ENCODE measurements at regions not wholly inside any gene's neighbourhood (a gene's known extent, or its start where the extent isn't known, plus 50 kb on each side); places are given as distances from the start of the nearest gene placed in this dataset.

DNA sequence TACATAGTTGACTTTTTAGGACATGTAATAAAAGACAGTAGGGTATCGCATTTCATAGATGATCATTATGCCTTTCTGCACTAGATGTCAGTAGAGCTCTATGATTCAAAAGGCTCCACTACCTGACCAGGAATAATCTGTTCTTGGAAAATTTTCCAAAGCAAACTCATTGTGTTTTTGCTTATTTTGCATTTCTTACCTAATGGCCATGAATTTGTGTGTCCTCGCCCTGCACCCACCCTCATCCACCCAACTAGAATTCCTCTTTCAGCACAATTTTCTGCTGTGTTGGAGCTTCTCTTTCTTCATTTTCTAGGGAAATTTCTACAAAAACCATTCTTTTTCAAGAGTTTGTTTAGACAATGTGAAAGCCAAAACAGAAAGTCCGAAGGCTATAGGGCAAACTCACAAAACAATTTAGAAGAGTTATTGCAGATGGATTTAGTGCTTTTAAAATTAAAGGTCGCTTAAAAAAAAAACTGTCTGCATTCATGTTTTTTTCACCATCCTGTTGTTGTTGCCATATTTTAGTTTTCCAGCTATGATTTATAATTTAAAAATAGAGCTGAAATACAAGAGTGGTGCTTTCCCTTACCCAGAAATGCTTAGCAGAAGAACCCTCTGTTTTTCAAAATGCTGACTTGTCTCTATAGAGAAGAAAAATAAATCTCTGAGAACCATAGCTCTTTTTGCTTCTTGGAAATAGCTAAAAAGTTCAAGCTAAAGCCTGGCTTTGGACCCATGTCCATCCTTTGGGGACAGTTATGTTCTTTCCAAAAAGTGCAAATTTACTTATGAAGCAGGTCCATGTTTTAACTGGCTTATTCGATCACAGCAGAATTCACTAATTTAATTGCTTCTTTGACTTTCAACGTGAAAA is 183.7 kb downstream of the SPATA18 start:
- no peak for DNase-seq

DNA sequence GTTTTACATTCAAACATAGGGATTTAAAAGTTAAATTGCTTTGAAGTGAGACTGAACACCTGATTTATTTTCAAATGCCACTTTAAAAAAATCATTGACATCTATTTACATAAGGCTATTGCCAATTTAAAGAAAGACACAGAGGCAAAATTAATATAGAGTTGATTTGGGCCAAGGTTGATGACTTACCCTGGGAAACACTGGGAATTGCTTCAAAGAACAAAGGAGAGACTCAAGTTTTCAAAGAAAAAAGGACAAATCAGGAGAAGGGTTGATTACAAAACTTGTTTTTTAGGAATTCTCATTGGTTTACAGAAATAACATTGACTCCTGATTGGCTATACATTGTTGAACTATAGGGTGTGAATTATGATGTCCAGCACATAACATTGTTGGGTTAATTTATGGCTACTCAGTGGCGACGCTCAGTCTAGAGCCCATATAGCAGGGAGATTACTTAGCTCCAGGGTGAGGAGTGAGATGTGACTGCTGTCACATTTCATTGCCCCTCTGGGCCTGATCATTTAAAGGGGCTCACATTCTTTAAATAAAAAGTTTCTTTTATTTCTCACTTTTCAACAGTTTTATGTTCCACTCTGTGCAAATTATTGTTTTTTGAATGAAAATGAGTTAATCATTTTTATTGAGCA is 184.6 kb downstream of the SPATA18 start:
- no peak for DNase-seq

DNA sequence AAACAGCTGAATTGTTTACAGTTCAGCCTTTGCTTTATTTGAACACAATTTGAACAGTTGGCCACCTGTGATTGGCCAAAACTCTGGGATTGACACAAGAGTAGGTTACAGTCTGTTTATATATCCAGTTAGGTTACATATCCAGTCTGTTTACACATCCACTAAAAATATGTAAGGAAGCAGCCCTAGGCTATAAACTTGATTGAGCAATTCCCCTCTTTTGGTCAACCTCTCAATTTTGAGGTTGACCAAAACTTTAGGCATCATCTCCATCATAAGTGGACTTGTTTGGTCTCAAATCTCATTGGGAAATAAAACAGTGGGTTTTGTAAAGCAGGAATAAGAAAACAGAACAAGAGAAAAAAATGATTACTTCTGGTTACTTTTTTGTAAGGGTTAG is 190.8 kb downstream of the SPATA18 start:
- DNase-seq, result no peak

DNA sequence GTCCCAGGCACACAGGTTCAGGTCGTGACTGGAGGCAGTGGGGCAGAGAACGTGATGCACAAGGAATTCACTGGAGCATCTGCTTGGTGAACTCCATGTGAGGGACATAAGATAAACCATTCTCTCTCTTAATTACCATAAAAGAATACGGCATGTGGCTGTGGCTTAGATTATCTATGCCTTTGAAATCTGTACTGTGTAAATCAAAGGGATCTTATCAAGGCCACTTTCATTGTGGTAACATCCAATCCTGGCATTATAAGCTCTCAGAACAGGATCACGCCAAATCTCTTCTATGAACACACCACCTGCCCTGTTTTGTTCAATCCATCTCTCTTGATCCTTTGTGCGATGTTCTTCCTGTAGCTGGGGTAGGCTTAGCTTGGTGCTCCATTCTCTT is 192.3 kb downstream of the SPATA18 start:
- DNase-seq, result no peak

DNA sequence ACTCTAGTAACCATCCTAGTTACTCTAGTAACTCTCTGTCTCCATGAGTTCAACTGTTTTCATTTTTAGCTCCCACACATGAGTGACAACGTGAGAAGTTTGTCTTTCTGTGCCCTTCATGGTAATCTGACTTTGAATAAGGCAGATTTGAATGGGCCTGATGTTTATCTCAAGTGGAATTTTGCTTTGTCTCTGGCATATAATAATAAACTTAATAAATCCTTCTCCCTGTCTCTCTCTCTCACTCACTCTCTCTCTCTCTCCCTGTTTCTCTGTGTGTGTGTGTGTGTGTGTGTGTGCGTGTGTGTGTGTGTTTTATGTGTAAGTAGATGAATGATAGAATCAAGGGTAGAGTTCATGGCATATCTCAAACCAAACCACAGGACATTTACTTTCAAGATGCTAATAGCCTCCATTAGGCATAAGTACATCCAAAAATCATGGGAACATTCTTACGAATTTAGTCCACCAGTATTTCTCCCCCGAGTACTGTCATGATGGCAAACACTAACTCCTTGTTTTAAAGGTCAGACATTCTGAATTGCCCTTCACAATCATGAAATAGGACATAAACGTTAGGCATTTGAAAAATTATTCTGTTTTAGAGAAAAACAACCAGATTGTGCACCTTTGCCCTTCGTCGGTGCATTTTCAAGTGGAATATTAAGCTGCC is 193.1 kb downstream of the SPATA18 start:
- no peak for DNase-seq

DNA sequence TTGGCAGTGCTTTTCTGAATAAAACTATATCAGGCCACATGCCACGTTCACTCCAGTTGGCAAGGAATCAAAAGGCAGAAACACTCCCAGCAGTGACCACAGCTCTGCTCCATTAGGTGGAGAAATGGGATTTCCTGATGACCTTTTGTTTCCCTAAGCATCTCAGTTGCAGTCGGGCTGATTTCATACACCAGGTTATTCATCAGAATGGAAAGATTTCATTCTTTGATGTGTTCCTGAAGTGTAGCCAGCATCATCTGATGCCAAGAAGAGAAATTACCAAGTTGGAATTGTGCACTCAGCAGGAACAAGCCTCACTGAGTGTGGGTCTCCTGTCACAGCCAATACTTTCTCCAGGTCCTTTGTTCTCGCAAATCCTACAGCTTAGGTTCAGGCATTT is 193.7 kb downstream of the SPATA18 start:
- no peak for DNase-seq

DNA sequence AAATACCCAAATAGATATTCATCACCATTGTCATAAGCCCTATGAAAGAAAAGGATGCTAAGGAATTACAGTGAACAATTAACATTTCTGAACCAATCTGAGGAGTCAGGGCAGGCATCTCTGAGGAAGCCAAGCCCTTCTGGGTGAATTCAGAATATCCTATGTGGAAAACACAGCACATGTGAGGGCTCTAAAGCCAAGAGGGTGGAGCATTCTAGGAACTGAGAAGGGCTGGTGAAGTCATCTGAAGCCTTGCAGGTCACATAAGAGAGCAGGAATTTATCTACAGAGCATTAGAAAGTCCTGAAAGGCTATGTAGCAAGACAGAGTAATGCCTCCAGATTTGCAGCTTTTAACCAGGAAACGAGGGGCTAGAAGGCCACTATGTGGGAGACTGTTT is 195.7 kb downstream of the SPATA18 start:
- DNase-seq, result no peak

DNA sequence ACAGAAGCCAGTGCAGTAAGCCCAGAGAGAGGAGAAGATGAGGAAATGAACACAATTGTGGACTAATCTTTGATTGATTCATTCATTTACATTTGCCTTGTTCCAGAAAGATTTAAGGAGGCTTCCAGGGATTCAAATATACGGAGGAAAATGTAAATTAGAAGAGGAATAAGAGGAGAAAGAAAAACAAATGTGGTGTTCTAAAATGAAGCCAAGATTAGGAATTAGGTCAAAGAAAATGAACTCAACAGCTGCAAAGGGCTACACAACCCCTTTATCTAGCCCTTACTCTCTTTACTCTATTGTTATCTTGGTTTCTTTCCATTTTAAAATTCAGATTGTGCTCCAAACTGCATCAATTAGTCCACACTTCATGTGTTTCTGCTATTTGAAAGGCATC is 196.8 kb downstream of the SPATA18 start:
- no peak for DNase-seq

DNA sequence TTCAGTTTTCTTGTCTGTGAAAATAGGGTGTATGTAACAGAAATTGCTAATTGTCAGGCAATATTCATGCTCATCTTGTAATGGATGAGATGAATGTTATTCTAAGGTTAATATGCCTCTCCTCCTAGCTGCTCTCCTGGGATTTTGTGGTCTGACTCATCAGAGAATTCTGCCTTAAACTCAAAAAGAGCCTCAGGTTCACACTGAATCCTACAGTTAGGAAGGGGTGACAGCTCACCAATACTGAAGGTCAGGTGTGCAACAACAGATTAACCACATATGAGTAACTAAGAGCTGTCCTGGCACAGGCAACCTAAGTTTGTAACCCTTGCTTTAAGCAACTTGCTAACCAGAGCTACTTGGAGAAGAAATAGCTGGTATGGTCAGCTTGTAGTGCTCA is 197.7 kb downstream of the SPATA18 start:
- DNase-seq, result no peak

DNA sequence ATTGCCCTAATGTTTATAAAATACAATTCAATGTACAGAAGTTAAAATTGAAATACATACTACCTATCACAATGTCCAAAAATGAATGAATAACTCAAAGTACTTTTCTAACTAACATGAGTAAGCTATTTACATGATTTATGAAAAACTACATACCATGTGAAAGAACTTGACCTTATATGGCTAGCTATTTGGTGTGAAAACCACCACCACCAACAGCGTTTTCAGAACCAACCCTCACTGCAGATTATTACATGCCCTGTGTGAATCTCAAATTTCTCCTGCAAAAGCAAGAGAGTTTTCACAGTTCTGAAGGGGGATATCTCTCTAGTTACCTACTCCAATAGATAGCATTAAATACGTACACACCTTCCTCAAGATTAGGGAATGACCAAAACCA is 198.5 kb downstream of the SPATA18 start:
- DNase-seq, result no peak

DNA sequence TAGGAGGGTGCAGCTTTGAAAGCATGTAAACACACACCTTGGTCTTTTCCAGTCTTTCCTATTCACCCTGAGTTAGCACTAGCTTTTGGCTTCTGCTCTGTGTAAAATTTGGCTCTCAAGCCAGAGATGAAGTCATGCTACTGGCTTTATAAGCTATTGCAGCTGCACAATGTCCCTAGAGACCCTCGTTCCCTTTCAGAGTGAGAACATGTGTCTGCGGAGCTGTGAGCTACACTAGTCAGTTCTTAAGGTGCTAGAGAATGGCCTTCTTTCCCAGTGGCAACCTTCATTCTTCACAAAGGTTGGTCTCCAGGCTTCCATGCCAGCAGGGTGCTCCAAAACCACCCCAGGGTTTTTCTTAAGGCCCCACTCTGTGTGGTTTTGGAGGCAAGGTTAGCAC is 199.1 kb downstream of the SPATA18 start:
- DNase-seq, result no peak

DNA sequence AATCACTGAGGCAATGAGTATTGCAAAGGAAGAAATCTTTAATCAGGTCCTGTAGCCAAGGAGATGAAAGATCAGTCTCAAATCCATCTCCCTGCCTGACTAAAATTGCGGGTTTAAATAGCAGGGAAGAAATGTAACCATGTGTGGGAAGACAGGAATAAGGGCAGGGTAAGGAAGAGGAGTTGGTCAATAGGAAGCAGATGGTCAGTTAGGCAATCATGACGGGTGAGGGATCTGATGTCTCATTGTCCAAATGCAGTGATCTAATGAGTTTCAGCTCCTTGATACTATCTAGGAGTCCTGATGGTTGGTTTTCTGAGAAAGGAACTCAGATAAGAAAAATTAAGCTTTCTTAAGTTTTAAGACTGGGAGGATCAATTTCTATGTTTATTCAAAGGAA is 200.8 kb downstream of the SPATA18 start:
- DNase-seq, result no peak

DNA sequence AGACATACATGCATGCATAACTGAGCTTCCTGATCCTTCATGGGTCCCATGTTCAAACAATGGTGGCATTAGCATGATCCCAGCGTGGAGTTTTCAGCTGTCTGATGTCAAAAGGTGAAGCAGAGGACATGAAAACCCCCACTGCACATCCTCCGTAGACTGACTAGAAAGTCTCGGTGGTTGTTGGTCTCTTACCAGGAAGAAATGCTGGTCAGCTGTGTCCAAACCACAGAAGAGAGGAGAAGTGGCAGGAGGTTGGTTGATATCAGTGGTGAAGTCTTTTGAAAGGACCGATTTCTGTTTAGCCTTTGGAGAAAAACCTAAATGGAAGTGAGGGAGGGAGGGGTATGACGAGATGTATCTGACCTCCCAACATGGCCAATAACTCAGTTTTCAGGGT is 201.9 kb downstream of the SPATA18 start:
- DNase-seq, result no peak

DNA sequence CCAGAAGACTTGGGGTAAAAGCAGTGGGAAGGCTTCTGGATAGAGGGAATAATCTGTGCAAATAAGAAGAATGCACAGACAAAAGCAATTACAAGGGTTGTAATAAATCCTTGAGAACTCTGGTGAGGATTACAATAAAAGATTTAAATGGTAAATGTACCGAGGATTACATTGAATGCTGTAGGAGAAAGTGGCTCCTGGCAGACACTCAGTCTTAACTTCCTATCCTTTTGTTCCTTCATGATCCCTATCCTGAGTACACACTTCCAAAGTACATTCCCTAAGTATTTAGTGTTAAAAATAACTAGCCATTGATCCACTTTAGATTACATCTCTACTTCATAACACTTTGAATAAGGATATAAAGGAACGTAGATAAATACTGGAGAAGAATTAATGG is 205.4 kb downstream of the SPATA18 start:
- no peak for DNase-seq

DNA sequence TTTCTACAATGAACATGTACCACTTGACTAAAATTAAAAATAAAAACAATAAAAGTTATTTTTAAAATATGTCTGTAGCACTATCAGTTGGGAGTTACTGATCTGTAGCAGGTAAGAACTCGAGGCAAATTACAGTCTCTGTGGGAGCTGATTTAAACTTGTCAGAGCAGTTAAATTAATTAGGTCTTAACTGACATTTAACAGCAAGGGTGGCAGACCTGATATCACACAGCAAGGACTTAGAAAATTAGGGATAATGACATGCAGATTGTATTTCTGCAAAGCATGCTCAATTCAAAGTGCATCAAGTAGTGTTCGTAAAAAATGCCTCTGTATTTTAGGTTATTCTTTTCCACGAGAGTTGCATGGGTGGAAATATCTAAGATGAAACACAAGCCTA is 208.9 kb downstream of the SPATA18 start:
- no peak for DNase-seq

DNA sequence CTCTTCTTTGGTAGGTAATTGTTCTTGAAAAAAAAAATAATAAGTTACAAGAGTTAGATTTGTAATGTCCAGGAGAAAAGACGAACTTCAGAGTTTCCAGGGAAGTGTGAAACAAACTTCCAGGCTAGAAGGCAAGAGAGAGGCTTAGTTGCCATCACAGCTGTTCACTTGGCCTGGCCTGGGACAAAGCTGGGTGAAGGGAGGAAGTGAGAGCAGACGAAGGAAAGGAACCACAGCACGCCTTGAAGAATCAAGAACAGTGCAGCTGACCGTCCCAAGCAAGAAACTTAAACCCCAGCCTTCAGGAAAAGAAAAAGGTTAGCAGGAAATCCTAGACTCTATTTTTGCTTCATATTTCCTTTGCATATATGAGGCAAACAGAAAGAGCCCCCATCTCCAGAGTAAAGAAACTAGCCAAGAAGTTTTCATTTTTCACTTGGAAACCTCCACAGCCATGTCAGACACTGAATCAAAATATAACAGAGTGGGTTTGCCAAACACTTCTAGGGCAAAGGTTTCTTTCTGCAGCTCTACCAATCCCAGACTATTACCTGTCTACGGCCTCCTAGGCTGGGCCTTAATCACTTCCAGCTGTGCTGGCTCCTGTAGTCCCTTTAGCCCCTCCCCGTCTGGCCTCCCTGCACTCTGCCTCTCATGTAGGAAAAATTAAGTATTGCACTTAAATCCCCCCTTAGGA is 209.6 kb downstream of the SPATA18 start:
- DNase-seq, result no peak

DNA sequence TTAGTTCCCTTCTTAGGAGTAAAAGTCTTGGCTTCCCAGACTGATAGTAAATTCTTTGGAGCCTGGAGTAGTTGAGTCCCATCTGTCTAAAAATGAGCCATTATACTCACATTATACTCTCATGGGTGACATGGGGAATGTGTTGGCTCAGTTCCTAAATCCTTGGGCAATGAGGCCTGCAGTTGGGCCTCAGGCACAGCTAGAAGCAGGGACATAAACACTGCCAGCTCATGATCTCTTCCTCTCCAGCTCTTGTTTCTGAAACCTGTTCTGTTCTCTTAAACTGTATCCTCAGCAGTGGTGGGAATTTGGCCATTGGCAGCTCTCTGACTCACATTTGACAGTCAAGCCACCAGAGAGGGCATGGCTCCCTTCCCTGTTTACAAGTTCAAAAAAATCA is 212.5 kb downstream of the SPATA18 start:
- DNase-seq, result no peak

DNA sequence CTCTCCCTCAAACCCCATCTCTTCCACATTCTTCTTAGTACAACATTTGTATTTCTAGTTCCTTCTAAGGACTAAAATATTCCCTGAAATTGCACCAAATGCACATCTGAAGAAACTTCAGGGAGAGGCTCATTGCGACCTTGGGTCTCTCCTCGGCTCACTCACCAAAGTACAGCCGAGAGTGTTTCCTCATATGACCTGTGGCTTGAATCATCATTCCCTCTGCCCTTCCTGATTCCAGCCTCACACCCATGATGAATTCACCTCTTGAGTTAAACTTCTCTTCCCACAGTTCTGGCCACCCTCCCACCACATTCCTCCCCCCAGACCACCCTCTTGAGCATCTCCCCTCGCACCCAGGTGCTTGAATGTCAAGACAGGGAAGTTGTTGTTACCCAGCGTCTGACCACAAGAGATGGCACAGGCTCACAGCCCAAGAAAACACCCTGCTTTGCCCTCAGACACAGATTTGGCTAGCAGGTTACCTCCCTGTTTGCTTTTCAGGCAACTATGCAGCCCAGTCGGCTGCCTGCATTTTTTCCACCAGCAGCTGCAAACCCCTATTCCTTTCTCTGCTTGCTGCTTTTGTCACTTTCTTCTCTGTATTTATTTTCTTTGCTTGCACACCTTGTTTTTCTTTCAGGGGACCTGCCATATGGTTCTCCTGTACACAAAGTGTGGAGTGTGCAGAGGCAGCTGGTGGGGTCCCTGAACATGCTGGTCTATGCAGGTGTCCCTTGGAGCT is 214.8 kb downstream of the SPATA18 start:
- DNase-seq, result no peak

DNA sequence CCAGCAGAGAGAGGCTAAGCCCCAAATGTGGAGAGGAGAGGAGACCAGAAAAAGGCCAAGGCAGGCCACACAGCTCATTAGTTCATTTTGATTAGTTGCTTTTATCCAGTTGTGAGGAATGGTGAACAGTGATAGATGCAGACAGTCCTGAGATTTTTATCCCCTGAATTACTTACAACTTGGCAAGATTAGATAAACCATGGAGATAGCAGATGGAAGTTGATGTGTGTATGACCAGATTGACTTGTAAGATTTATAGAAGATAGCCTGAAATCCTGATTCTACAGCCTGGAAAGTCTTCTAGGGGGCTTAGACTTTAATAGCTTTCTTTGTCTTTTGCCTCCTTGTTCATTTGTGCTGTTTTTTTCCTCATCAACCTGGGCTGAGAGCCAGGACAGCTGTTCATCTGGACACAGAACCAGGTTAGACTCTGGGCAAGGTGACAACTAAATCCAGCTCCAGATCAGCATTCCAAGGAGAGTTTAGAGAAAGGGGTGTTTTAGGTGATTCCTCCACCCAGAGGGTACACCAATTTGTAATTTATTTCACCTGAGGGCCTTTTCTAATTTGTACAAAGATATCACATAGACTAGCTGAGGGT is 215.5 kb downstream of the SPATA18 start:
- no peak for DNase-seq

DNA sequence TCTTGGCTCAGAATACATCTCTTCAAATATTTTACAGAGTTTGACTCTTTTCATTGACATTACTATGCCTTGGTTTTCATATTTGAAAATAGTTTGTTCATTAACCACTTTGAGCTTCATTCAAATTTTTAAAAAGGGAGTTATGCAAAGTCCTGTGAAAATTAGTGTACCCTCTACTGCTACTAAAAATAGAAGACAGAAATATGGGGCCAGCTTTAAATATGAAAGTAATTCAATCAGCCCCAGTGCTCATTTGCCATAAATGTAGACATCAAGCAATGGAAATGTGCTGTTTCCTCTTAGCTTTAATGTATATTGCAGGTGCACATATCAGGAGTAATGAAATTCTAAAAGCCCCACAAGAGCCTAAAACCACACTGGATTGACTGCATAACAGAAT is 218.7 kb downstream of the SPATA18 start:
- DNase-seq, result no peak

DNA sequence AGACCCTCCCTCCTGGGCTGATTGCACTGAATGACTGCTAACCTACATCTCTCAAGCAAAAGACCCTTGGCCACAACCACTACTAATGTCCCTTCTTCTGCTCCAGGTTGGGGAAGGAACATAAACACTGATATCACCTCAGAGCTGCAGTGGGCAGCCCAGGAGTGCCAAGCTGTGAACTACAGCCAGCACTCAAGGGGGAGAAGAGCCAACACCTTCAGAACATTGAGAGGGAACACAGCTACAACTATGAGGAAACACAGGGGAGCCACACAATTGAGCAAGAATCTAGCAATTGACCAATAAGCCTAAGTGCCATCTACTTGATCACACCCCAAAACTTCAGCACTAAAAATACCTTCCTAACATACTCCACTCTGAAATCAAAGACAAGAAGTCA is 222.8 kb downstream of the SPATA18 start:
- no peak for DNase-seq

DNA sequence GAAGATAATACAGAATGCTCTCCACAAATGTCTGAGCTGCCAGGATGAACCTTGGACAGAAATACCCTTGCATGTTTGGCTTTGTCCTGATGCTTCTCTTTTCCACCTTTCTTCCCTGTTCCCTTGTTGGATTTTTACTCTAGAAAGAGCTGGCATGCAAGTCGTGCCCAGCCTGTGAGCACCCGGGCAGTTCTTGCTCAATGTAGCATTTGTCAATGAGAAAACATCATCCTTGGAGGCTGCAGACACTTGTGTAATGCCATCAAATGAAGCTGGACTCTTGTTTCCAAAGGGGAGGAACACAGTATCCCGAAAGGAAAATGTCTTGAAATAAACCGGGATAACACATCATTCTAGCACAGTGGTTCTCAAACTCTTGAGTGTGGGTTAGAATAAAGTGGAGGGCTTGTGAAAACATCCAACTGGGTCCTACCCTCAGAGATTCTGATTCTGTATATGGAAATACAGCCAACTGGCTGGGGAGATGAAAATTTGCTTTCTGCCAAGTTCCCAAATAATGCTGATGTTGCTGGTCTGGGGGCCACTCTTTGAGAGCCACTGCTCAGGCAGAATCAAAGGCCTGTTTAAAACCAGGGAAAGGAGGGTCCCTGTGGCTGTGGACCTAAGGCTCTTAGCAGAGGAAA is 237.2 kb downstream of the SPATA18 start:
- no peak for DNase-seq

Data from inflammatory macrophage treated with lipopolysaccharide for 1 hour (primary cell).